ENCODE measurements at regions not wholly inside any gene's neighbourhood (a gene's known extent, or its start where the extent isn't known, plus 50 kb on each side); places are given as distances from the start of the nearest gene placed in this dataset.

GRCh38 chr1:116460261-116460660 lies 87.2 kb downstream of the ATP1A1 start:
- WGBS (ENCODE audit: low lambda C conversion rate), result 65% methylated on average over 1 of the region's 1 CpG
- no peak for DNase-seq

GRCh38 chr1:116460783-116461376 lies 87.8 kb downstream of the ATP1A1 start:
- no peaks in the 10 kb centered on the region for H3K36me3 ChIP-seq (replicated peaks in 1 of 2; ENCODE audit: control insufficient read depth in 1 of 2, insufficient read depth in 2 of 2, low read length in 1 of 2)
- CTCF ChIA-PET, result interaction anchor here (3.4 kb wide), 1 partner anchor 24 kb away, joined by 16 read pairs; no protein-coding TSS in a partner anchor

More at GRCh38 chr1:116460261-116460660, 87.2 kb downstream of the ATP1A1 start:
- Histone ChIP-seq H2AFZ (ENCODE audit: low read depth) (no peak overlapping the region), H3K4me2 (no peak overlapping the region), H3F3A (replicated peaks; ENCODE audit: insufficient read depth) (no peaks in the 10 kb centered on the region), H3K79me2 (ENCODE audit: insufficient read depth) (no peaks in the 10 kb centered on the region), H3K9ac (no peak overlapping the region), H4K20me1 (ENCODE audit: insufficient read depth) (no peaks in the 10 kb centered on the region), H3K36me3 (replicated peaks in 1 of 2; ENCODE audit: control insufficient read depth in 1 of 2, insufficient read depth in 2 of 2, low read length in 1 of 2) (no peaks in the 10 kb centered on the region), H3K4me3 (ENCODE audit: low read depth in 2 of 2, low read length in 1 of 2) (no peak overlapping the region), H3K27me3 (ENCODE audit: insufficient read depth) (no peaks in the 10 kb centered on the region), H3K9me3 (no peaks in the 10 kb centered on the region), H3K4me1 (ENCODE audit: control insufficient read depth in 1 of 2, insufficient read depth in 2 of 2, low read depth in 1 of 2, low read length in 1 of 2) (no peaks in the 10 kb centered on the region; a peak in 2 of 4 replicates), H3K9me2 (no peaks in the 10 kb centered on the region), H3K27ac (ENCODE audit: low read depth in 2 of 2, low read length in 1 of 2) (no peak overlapping the region)
- ChIA-PET CTCF (interaction anchor here (3.4 kb wide), 1 partner anchor 25 kb away, joined by 16 read pairs; no protein-coding TSS in a partner anchor), POLR2A (interaction anchor here (0.7 kb wide), 1 partner anchor 116 kb away, joined by 3 read pairs; no protein-coding TSS in a partner anchor)
- no peak for TF ChIP-seq PBX3 (IDR thresholded peaks at IDR 0.05)
- TF ChIP-seq SIN3A (IDR thresholded peaks at IDR 0.05; ENCODE audit: borderline replicate concordance, low read depth, low read length), result no peak
- TF ChIP-seq NFIC (IDR thresholded peaks at IDR 0.05; ENCODE audit: borderline replicate concordance), result no peak
- TF ChIP-seq ELF1 (IDR thresholded peaks at IDR 0.05), result no peak
- no peak for TF ChIP-seq TAF1 (IDR thresholded peaks at IDR 0.05; ENCODE audit: borderline replicate concordance, low read depth, low read length)
- TF ChIP-seq YY1 (IDR thresholded peaks at IDR 0.05; ENCODE audit: low read depth), result no peak
- no peak for TF ChIP-seq TEAD4 (IDR thresholded peaks at IDR 0.05; ENCODE audit: borderline replicate concordance, insufficient read depth)
- TF ChIP-seq MAX (IDR thresholded peaks at IDR 0.05; ENCODE audit: low read depth), result no peak
- TF ChIP-seq FOXM1 (IDR thresholded peaks at IDR 0.05; ENCODE audit: low read depth), result no peak
- no peak for TF ChIP-seq GABPA (IDR thresholded peaks at IDR 0.05; ENCODE audit: low read depth)
- no peak for TF ChIP-seq TCF12 (IDR thresholded peaks at IDR 0.05)

More at GRCh38 chr1:116460783-116461376, 87.8 kb downstream of the ATP1A1 start:
- TF ChIP-seq GABPA (IDR thresholded peaks at IDR 0.05; ENCODE audit: low read depth) (no peak), TEAD4 (IDR thresholded peaks at IDR 0.05; ENCODE audit: borderline replicate concordance, insufficient read depth) (no peak), TCF12 (IDR thresholded peaks at IDR 0.05) (no peak), TAF1 (IDR thresholded peaks at IDR 0.05; ENCODE audit: borderline replicate concordance, low read depth, low read length) (no peak)
- no peaks in the 10 kb centered on the region; the same call in 1 of the 2 replicates for H3K27me3 ChIP-seq (ENCODE audit: insufficient read depth)
- no peak overlapping the region for H3K4me3 ChIP-seq (ENCODE audit: low read depth in 2 of 2, low read length in 1 of 2)
- H2AFZ ChIP-seq (ENCODE audit: low read depth), result no peak overlapping the region
- H3K27ac ChIP-seq (ENCODE audit: low read depth in 2 of 2, low read length in 1 of 2), result no peak overlapping the region
- DNase-seq, result no peak
- POLR2A ChIA-PET, result interaction anchor here (0.7 kb wide), 1 partner anchor 116 kb away, joined by 3 read pairs; no protein-coding TSS in a partner anchor
- H4K20me1 ChIP-seq (ENCODE audit: insufficient read depth), result no peaks in the 10 kb centered on the region
- H3K4me2 ChIP-seq, result no peak overlapping the region
- no peaks in the 10 kb centered on the region for H3K9me2 ChIP-seq
- H3K79me2 ChIP-seq (ENCODE audit: insufficient read depth), result no peaks in the 10 kb centered on the region
- peaks cover 0 to 2% of the 10 kb centered on the region in 2 experiments; a peak in 2 of 4 replicates for H3K4me1 ChIP-seq (ENCODE audit: control insufficient read depth in 1 of 2, insufficient read depth in 2 of 2, low read depth in 1 of 2, low read length in 1 of 2)
- H3K9me3 ChIP-seq, result no peaks in the 10 kb centered on the region
- 37% methylated on average over 5 of the region's 5 CpGs for WGBS (ENCODE audit: low lambda C conversion rate)
- no peaks in the 10 kb centered on the region for H3F3A ChIP-seq (replicated peaks; ENCODE audit: insufficient read depth)
- no peak overlapping the region for H3K9ac ChIP-seq

Data from SK-N-SH (cell line).